ENCODE measurements at regions not wholly inside any gene's neighbourhood (a gene's known extent, or its start where the extent isn't known, plus 50 kb on each side); places are given as distances from the start of the nearest gene placed in this dataset.

- no peak for TF ChIP-seq CTCF (IDR thresholded peaks at IDR 0.05; ENCODE audit: low read length)
- TF ChIP-seq EZH2 (IDR thresholded peaks at IDR 0.05; ENCODE audit: borderline replicate concordance, low read length), result no peak
Measured at GRCh38 chr10:10870523-10871241, 147.0 kb upstream of the CELF2 start.
